DMS153 treated with DMSO at 0.1 percent for 48 hours (cell line): ENCODE measurements at regions not wholly inside any gene's neighbourhood (a gene's known extent, or its start where the extent isn't known, plus 50 kb on each side); places are given as distances from the start of the nearest gene placed in this dataset.
"Not testable (repeated sequence)": the region's sequence is repeated elsewhere in the genome, so short reads cannot be mapped to it uniquely, and the experiment has no call there.

Experiments used
- DNase-seq: peaks from one replicate; lab custom pipeline; 2025; ENCODE audit not compliant: unreplicated experiment; lab: John Stamatoyannopoulos, UW

- no peak for DNase-seq
These were observed 111.6 kb downstream of the MIAT start for GRCh38 chr22:26768952-26769351.

GRCh38 chr22:26769663-26770062, 112.3 kb downstream of the MIAT start:
- DNase-seq, result no peak

GRCh38 chr22:26770624-26771023, 113.2 kb downstream of the MIAT start:
- no peak for DNase-seq

- not testable (repeated sequence) for DNase-seq
These were observed 115.7 kb downstream of the MIAT start for GRCh38 chr22:26773054-26773453.

- DNase-seq, result no peak
These were observed 118.0 kb downstream of the MIAT start for GRCh38 chr22:26775394-26775793.

GRCh38 chr22:26777156-26777801, 119.9 kb downstream of the MIAT start:
- no peak for DNase-seq

GRCh38 chr22:26778372-26778771, 121.0 kb downstream of the MIAT start:
- no peak for DNase-seq

GRCh38 chr22:26779108-26779507, 121.7 kb downstream of the MIAT start:
- DNase-seq, result no peak

- DNase-seq, result no peak
These were observed 122.5 kb downstream of the MIAT start for GRCh38 chr22:26779929-26780328.

GRCh38 chr22:26780521-26780920, 123.1 kb downstream of the MIAT start:
- no peak for DNase-seq

GRCh38 chr22:26781062-26781461, 123.7 kb downstream of the MIAT start:
- DNase-seq, result no peak

GRCh38 chr22:26781596-26781995, 124.2 kb downstream of the MIAT start:
- DNase-seq, result no peak

GRCh38 chr22:26783885-26784284, 126.5 kb downstream of the MIAT start:
- no peak for DNase-seq

GRCh38 chr22:26784772-26785171, 127.4 kb downstream of the MIAT start:
- DNase-seq, result no peak

- no peak for DNase-seq
These were observed 128.5 kb downstream of the MIAT start for GRCh38 chr22:26785932-26786331.

- DNase-seq, result no peak
These were observed 129.0 kb downstream of the MIAT start for GRCh38 chr22:26786398-26786797.

- peak; percentile 53 for DNase-seq
These were observed 132.6 kb downstream of the MIAT start for GRCh38 chr22:26789951-26790350.

GRCh38 chr22:26792522-26792921, 135.1 kb downstream of the MIAT start:
- DNase-seq, result no peak

GRCh38 chr22:26796785-26797184, 139.4 kb downstream of the MIAT start:
- no peak for DNase-seq

GRCh38 chr22:26797910-26798309, 140.5 kb downstream of the MIAT start:
- no peak for DNase-seq

GRCh38 chr22:26798462-26799065, 141.2 kb downstream of the MIAT start:
- no peak for DNase-seq

GRCh38 chr22:26800858-26801257, 143.5 kb downstream of the MIAT start:
- DNase-seq, result no peak

- DNase-seq, result no peak
These were observed 144.1 kb downstream of the MIAT start for GRCh38 chr22:26801449-26801848.
